NCI-H1930 (cell line): ENCODE measurements at regions not wholly inside any gene's neighbourhood (a gene's known extent, or its start where the extent isn't known, plus 50 kb on each side); places are given as distances from the start of the nearest gene placed in this dataset.
A peak's percentile ranks its signal among the peaks of the same experiment; 100 is the strongest.

Source experiments
- DNase-seq, 2 experiments: peaks; one replicate each; lab custom pipeline; 2025; lab: John Stamatoyannopoulos, UW

GRCh38 chr4:71162386-71162785 lies 168.9 kb downstream of the DCK start:
- no peak for DNase-seq

DNA sequence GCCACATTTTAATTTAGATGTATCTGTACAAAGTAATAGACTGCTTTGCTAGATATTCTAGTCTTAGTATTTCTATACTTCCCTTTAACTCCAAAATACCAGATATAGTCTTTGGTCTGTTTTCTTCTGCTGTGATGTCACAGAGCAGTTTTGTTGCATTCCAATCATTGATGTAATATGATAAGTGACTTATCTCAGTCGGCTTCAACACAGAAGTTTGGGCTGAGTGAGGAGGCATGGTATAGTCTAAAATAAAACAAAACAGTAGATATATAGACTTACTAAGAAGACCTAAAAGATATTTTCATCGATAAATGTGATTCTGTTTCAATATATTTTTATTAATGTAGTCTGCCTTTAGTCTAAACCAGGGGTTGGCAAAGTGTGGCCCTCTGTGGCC lies 169.9 kb downstream of the DCK start:
- DNase-seq, result no peak

DNA sequence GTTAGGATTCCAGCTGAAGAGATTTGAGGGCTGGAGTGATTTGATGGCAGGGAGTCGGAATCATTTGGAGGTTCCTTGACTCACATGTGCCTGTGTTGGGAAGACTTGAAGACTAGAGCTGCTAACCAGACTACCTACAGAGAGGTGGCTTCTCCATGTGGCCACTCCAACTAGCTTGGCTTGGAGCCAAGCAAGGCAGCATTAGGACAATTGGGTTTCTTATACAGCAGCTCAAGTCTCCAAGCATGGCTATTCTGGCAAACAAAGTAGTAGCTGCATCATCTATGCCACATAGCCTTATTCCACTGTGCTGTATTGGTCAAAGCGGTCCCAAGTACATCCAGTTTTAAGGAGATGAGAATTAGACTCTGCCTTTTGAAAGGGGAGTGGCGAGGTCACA lies 171.7 kb upstream of the SLC4A4 start:
- DNase-seq, result no peak

DNA sequence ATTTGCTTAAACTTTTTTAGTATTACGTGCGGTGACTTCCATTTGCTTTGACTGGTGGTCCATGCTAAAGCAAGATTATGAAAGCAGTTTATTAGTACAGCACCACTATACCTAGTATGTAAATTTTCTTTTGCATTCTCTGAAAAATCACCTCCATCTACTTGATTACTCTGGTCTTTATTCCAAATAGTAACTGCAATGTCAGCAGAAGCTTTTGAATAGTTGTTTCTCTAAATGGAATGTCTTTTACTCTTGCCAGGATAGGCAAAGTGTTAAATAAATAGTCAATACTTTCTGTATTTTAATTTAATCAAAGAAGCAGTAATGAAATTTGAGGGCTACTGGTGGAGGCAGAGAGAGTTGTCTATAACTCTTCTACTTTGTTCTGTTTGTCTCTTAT lies 167.2 kb upstream of the SLC4A4 start:
- DNase-seq, result no peak

GRCh38 chr4:71181332-71181731 lies 157.5 kb upstream of the SLC4A4 start:
- no peak for DNase-seq

GRCh38 chr4:71184195-71184781 lies 154.5 kb upstream of the SLC4A4 start:
- peak; percentile 17 to 18 for DNase-seq

DNA sequence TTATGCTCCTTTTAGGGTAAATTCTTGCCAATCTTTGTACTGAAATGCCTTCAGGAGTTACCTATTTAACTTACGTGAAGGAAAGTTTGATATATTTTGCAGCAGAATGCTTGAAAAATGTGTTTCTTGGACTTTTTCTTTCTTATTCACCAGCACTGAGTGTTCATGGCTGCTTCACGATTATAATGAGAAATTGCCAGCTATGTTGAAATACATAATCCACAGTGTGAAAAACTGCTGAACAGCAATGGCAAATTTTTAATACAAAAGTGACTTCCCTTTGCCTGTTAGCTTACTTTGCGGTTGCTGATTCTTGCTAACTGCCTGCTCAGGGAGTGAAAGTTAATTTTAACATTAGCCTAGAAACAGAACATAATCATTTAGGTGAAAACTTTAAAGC lies 153.8 kb upstream of the SLC4A4 start:
- DNase-seq, result no peak

- no peak for DNase-seq
These were observed 152.6 kb upstream of the SLC4A4 start for GRCh38 chr4:71186257-71186565.

DNA sequence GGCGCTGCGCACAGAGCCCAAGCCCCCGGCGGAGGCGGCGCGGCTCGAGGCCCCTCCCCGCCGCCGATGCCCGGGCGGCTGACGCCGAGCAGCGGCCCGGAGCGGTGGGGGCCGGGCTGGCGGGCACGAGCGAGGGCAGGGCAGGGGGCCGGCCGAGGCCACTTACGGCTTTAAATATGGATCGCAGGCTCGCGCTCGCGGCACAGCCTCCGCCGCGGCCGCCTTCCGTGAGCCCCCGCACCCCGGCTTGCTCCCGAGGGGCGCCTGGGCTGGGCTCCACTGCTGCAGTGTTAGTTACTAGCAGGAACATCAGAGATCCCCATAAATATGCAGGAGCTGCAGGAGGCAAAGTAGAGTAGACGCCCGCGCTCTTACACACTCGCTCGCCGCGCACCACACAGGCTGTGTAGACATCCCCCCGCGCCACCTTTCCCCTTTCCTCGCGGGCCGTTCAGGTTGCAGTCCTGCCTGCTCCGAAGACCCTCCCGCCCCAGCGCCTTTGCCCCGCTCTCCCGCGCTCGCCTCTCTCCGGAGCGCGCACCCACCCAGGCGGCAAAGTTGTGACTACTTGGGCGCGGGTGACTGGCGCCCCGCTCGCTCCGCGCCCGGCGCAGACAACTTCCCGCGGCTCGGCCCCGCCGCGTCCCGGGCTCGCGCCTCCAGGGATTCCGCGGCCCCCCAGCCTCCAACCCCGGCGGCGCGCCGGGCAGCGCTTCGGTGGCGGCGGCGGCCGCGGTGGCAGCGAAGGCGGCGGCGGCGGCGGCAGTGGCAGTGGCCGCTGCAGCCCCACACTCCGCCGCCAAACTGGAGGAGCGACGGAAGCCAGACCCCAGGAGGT lies 152.0 kb upstream of the SLC4A4 start:
- peak in 1 of 2 experiments; percentile 48 for DNase-seq

DNA sequence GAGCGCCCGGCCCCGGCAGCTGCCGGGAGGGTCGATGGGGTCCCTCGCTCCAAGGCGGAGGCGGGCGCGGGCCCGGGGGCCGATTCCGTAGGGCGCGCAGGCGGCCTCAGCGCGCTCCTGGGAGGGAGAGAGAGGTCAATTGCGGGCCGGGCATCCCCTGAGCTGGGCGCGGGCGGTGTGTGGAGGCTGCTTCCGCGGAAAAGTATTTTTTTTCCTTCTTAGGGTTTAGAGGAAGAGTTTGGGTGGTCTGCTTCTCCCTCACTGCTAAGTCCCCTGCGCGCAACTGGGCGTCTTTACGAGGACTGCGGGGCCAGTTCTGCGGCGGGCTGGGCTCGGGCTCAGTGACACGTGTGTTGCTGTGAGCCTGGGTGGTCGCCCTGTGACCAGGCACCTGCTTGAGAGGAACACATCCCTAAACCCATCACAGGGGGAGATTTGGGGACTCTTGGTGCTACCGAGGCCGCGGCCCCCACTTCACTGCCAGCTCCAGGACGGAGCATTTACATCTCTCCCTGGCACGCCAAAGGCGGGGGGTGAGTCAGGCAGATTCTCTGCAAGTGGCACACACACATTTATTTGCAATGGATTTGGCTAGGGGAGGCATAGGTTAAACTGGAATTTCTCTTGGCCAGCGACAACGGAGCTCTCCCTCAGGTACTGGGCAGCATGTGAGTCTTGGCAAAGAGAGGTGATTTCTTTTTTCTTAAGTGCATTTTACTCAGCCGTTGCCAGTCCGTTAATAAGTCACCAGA lies 151.2 kb upstream of the SLC4A4 start:
- no peak for DNase-seq

DNA sequence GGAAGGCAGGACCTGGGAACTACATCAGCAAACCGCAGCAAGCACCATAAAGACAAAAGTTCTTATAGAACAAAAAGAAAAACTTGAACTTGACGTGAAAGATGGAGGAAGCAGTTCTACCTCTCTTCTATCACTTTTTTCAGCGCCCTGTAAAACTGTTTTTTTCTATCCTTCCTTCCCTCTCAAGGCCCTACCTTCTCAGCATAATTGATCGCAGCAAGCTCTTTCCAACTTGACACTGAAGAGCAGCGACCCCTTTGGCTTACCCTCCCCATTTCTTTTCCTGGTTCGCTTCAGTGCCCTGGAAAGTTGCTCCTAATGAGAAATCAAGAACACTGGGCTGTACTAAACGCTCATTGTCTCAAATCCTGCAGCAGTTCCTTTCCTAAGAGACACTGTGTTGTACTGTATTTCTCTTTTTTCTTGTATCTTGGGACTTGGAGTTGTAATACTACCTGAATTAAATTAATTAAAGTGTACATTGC lies 150.6 kb upstream of the SLC4A4 start:
- DNase-seq, result no peak

GRCh38 chr4:71188951-71189350 lies 149.9 kb upstream of the SLC4A4 start:
- DNase-seq, result no peak

GRCh38 chr4:71189471-71189870 lies 149.3 kb upstream of the SLC4A4 start:
- no peak for DNase-seq

- DNase-seq, result no peak
These were observed 144.4 kb upstream of the SLC4A4 start for GRCh38 chr4:71194454-71194853.

DNA sequence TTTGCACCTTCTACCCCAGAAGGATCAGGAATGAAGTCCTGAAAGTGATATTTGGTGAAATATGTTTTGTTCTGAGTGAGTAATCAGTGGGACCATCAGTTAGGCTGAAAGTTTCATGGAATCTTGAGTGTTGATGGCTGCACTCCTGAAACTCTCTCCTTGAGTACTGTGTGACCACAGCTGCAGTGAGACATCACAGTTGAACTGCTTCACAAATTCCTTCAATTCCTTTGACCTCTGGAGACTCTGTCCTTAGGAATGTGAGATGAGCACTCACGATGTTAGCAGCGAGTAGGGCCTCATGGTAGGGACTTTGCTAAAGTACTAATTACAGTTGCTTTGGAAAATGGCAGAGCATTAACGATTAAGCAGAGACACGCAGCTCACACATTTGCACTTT lies 142.9 kb upstream of the SLC4A4 start:
- DNase-seq, result no peak

- no peak for DNase-seq
These were observed 139.9 kb upstream of the SLC4A4 start for GRCh38 chr4:71198958-71199357.

GRCh38 chr4:71201057-71201456 lies 137.8 kb upstream of the SLC4A4 start:
- no peak for DNase-seq

DNA sequence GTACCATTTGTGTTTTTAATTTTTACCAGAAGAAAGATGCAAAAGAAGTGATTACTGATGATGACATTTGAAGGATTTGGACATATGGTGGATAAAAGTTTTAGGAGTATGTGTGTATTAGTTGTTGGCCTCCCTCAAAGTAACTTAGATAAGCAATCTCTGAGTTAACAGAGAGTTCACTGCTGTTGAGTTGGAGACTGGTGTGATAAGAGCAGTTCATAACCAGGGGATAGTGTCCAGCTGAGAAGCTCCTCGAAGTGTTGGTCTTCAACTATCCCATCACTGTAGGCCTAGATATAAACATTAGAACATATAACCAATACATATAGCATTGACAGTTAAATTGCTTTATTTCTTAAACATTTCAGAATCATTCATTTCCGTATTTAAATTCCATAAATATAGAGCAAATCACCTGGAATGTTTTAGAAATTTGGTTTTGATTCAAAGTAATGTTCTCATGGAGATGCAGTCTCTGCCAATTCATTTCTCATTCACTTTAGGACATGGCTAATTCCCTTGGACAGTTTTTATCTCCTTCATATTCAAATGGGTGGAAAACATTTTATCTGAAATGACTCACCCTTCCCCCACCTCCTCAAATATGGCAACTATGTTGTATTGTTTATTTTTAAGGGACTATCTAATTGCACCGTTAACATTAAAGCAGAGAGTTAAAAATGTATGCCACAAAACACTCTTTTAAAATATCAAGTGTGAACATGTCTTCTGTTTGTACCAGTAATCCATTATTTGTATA lies 136.8 kb upstream of the SLC4A4 start:
- no peak for DNase-seq

DNA sequence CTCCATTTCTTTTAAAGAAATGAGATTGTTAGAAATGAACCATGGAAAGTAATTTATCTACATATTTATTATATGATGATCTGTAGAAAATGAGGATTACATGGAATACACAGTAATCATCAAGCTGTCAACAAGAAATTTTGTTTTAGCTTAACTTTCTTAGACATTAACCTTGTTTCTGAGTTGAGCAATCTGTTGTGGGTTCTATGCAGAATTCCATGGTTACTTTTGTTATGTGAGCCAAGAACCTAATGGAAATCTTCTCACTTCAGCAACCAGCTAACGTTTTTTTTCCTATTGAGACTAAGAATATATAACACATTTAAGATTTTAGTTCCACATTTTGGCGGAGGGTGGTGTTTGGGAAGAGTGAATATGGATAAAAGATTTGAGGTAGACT lies 136.1 kb upstream of the SLC4A4 start:
- DNase-seq, result no peak

- DNase-seq, result no peak
These were observed 134.8 kb upstream of the SLC4A4 start for GRCh38 chr4:71204056-71204455.

GRCh38 chr4:71206763-71207162 lies 132.1 kb upstream of the SLC4A4 start:
- DNase-seq, result no peak

DNA sequence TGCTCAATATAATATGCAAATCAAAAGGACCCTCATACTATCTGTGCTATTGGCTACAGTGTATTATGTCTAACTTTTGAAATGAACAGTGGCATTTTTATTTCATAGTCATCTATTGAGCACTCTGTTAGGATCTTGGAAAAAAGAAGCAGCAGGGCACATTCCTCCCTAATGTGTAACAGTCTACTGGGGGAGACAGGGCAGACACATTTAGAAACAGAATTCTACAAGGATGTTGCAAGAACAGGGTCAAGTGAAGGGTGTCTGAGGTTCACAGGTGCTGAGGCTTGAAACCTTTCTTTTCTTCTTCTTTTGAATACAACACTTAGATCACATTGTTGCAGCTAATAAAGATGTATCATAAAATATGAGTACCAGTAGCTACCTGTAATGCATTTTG lies 129.7 kb upstream of the SLC4A4 start:
- DNase-seq, result no peak
